Neuronal stem cell (in vitro differentiated cells): ENCODE measurements at regions not wholly inside any gene's neighbourhood (a gene's known extent, or its start where the extent isn't known, plus 50 kb on each side); places are given as distances from the start of the nearest gene placed in this dataset.

Experiments
- DNase-seq: peaks from one replicate; pipeline ENCODE4 v3.0.0-alpha.2; 2013; ENCODE audit warnings: low spot score
- H2AFZ ChIP-seq: one replicate; pipeline ENCODE4 v1.6.1; 2013; ENCODE audit warnings: mild to moderate bottlenecking, low read length, inconsistent platforms
- H2AK5ac ChIP-seq: 2 replicates; pipeline ENCODE4 v1.6.1; 2013; ENCODE audit warnings: low read depth, mild to moderate bottlenecking, inconsistent platforms, low read length, moderate library complexity, mixed read lengths
- H2BK120ac ChIP-seq: 2 replicates; pipeline ENCODE4 v1.6.1; 2013; ENCODE audit warnings: low read depth, mild to moderate bottlenecking, inconsistent platforms, low read length, moderate library complexity, mixed read lengths
- H2BK12ac ChIP-seq: one replicate; pipeline ENCODE4 v1.6.1; 2013; ENCODE audit warnings: low read length, inconsistent platforms
- H2BK15ac ChIP-seq: 2 replicates; pipeline ENCODE4 v1.6.1; 2013; ENCODE audit warnings: mild to moderate bottlenecking, low read length, inconsistent platforms, mixed read lengths
- H2BK5ac ChIP-seq: one replicate; pipeline ENCODE4 v1.6.1; 2013; ENCODE audit warnings: inconsistent platforms, mild to moderate bottlenecking, low read length, moderate library complexity
- H3K14ac ChIP-seq: one replicate; pipeline ENCODE4 v1.6.1; 2013; ENCODE audit warnings: low read length, inconsistent platforms
- H3K18ac ChIP-seq: 2 replicates; pipeline ENCODE4 v1.6.1; 2013; ENCODE audit warnings: low read length, inconsistent platforms
- H3K23ac ChIP-seq: 2 replicates; pipeline ENCODE4 v1.6.1; 2013; ENCODE audit warnings: low read depth, mild to moderate bottlenecking, mixed read lengths, low read length, inconsistent platforms; ENCODE audit not compliant: poor library complexity
- H3K27ac ChIP-seq: replicated peaks from 3 replicates; pipeline ENCODE4 v1.5.1; 2013; ENCODE audit warnings: low read length, inconsistent platforms
- H3K27me3 ChIP-seq, 3 experiments: 2 replicates each; pipeline ENCODE4 v1.6.1; 2013; ENCODE audit warnings: low read length in 3 of 3, mild to moderate bottlenecking in 2 of 3, inconsistent platforms in 1 of 3, low read depth in 1 of 3, mixed read lengths in 1 of 3, moderate library complexity in 1 of 3; ENCODE audit not compliant: control insufficient read depth in 3 of 3, insufficient read depth in 3 of 3
- H3K36me3 ChIP-seq, 2 donors: replicated peaks in 1 of 2; 2 replicates each; pipeline ENCODE4 v1.6.1; 2013; ENCODE audit warnings: low read length in 2 of 2; ENCODE audit not compliant: control insufficient read depth in 2 of 2, insufficient read depth in 2 of 2
- H3K4ac ChIP-seq: 2 replicates; pipeline ENCODE4 v1.6.1; 2013; ENCODE audit warnings: inconsistent platforms, mild to moderate bottlenecking, low read length, moderate library complexity
- H3K4me1 ChIP-seq, 2 donors: 1 replicate in 1 of 2; 2 replicates in 1 of 2; pipeline ENCODE4 v1.6.1; 2013; ENCODE audit warnings: low read length in 2 of 2, low read depth in 1 of 2; ENCODE audit not compliant: control insufficient read depth in 2 of 2, insufficient read depth in 1 of 2
- H3K4me2 ChIP-seq: one replicate; pipeline ENCODE4 v1.6.1; 2013; ENCODE audit warnings: mild to moderate bottlenecking, low read length, inconsistent platforms; ENCODE audit not compliant: insufficient read depth, poor library complexity, severe bottlenecking
- H3K4me3 ChIP-seq, 2 donors: 2 replicates each; pipeline ENCODE4 v1.5.1; 2013; ENCODE audit warnings: low read length in 2 of 2, mild to moderate bottlenecking in 2 of 2, inconsistent platforms in 1 of 2, moderate library complexity in 1 of 2
- H3K79me1 ChIP-seq: one replicate; pipeline ENCODE4 v1.6.1; 2013; ENCODE audit warnings: low read depth, mild to moderate bottlenecking, inconsistent platforms, low read length, moderate library complexity
- H3K9ac ChIP-seq: one replicate; pipeline ENCODE4 v1.6.1; 2013; ENCODE audit warnings: mild to moderate bottlenecking, low read depth, low read length, inconsistent platforms; ENCODE audit not compliant: poor library complexity
- H3K9me3 ChIP-seq, 2 donors: replicated peaks in 1 of 2; 2 replicates each; pipeline versions ENCODE3 to v1.6.1; 2013; ENCODE audit warnings: low read length in 2 of 2, mild to moderate bottlenecking in 2 of 2, inconsistent platforms in 1 of 2, low read depth in 1 of 2, mixed read lengths in 1 of 2, moderate library complexity in 1 of 2; ENCODE audit not compliant: control insufficient read depth in 2 of 2, insufficient read depth in 1 of 2
- H4K8ac ChIP-seq: one replicate; pipeline ENCODE4 v1.6.1; 2013; ENCODE audit warnings: low read depth, mild to moderate bottlenecking, inconsistent platforms, low read length, moderate library complexity
- H4K91ac ChIP-seq: one replicate; pipeline ENCODE4 v1.6.1; 2013; ENCODE audit warnings: low read length, low read depth, mild to moderate bottlenecking, inconsistent platforms; ENCODE audit not compliant: poor library complexity
- WGBS, 2 donors: extraction: QIAGEN DNeasy Blood & Tissue Kit; methylation state at CpG; one replicate each; pipeline ENCODE4 v1.1.7; 2013; ENCODE audit warnings: missing lambda C conversion rate in 2 of 2, mixed read lengths in 1 of 2; ENCODE audit not compliant: insufficient read length in 2 of 2, insufficient replicate concordance in 1 of 2; ENCODE audit errors: extremely low coverage in 2 of 2; 5-methylcytosine and 5-hydroxymethylcytosine counted together

DNA sequence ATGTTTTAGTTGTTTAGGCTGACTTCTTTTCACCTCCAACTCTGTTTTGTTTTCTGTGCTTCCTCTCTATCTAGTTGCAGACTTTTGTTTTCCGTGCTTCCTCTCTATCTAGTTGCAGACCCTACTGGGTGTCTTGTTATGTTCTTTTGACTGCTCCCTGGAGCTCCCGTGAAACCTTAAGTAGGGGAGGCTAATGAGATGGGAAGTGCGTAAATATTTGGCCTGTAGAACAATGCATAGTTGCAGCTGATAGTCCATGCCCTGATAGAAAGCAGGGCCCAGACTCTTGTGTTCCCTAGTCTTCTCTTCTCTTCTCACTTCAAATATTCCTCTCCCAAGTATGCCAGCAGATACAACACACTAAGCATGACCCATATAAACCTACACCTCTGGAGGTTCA lies 757.0 kb downstream of the BRINP1 start:
- H3K14ac ChIP-seq = no peak overlapping the region
- no peak overlapping the region for H2BK15ac ChIP-seq
- H3K9ac ChIP-seq = no peak overlapping the region
- H3K18ac ChIP-seq = no peak overlapping the region
- H4K8ac ChIP-seq = no peak overlapping the region
- no peak overlapping the region for H2AFZ ChIP-seq
- H3K4me2 ChIP-seq = no peak overlapping the region
- no peak overlapping the region for H2BK12ac ChIP-seq
- H4K91ac ChIP-seq = no peak overlapping the region
- H3K79me1 ChIP-seq = no peaks in the 10 kb centered on the region
- H2BK5ac ChIP-seq = no peak overlapping the region
- no peak overlapping the region for H3K23ac ChIP-seq
- H3K4me1 ChIP-seq = no peaks in the 10 kb centered on the region
- H3K4me3 ChIP-seq = no peak overlapping the region
- no peaks in the 10 kb centered on the region for H3K36me3 ChIP-seq
- no peak overlapping the region for H2BK120ac ChIP-seq
- H2AK5ac ChIP-seq = no peak overlapping the region
- DNase-seq = no peak
- WGBS, 2 donors = no CpG with 5 or more reads among the region's 3 CpGs
- no peak overlapping the region for H3K27ac ChIP-seq
- no peaks in the 10 kb centered on the region for H3K9me3 ChIP-seq
- H3K4ac ChIP-seq = no peak overlapping the region
- H3K27me3 ChIP-seq = no peaks in the 10 kb centered on the region

- Histone ChIP-seq H2BK15ac (no peak overlapping the region), H3K4me2 (no peak overlapping the region), H3K79me1 (no peaks in the 10 kb centered on the region), H2BK5ac (no peak overlapping the region), H3K9ac (no peak overlapping the region), H2AFZ (no peak overlapping the region), H3K27me3 (no peaks in the 10 kb centered on the region), H3K9me3 (no peaks in the 10 kb centered on the region), H4K8ac (no peak overlapping the region), H2BK120ac (no peak overlapping the region), H3K18ac (no peak overlapping the region), H2BK12ac (no peak overlapping the region), H3K4ac (no peak overlapping the region), H3K14ac (no peak overlapping the region), H3K36me3 (no peaks in the 10 kb centered on the region), H2AK5ac (no peak overlapping the region), H3K23ac (no peak overlapping the region), H3K27ac (no peak overlapping the region), H3K4me1 (no peaks in the 10 kb centered on the region), H4K91ac (no peak overlapping the region), H3K4me3 (no peak overlapping the region)
- no CpG with 5 or more reads among the region's 1 CpG for WGBS, 2 donors
- DNase-seq = no peak
These were observed 755.2 kb downstream of the BRINP1 start for GRCh38 chr9:118613996-118614395.

- H3K9me3 ChIP-seq = no peaks in the 10 kb centered on the region
- WGBS, 2 donors = no CpG with 5 or more reads among the region's 1 CpG
- H2AK5ac ChIP-seq = no peak overlapping the region
- H3K18ac ChIP-seq = no peak overlapping the region
- no peak overlapping the region for H3K14ac ChIP-seq
- no peak overlapping the region for H2BK15ac ChIP-seq
- no peak overlapping the region for H3K27ac ChIP-seq
- no peak overlapping the region for H3K4ac ChIP-seq
- H3K27me3 ChIP-seq = no peaks in the 10 kb centered on the region
- no peak overlapping the region for H2BK120ac ChIP-seq
- no peak overlapping the region for H3K4me3 ChIP-seq
- no peak overlapping the region for H2AFZ ChIP-seq
- H3K79me1 ChIP-seq = no peaks in the 10 kb centered on the region
- H3K23ac ChIP-seq = no peak overlapping the region
- H3K9ac ChIP-seq = no peak overlapping the region
- no peak overlapping the region for H2BK5ac ChIP-seq
- no peaks in the 10 kb centered on the region for H3K4me1 ChIP-seq
- DNase-seq = no peak
- H4K91ac ChIP-seq = no peak overlapping the region
- H3K36me3 ChIP-seq = no peaks in the 10 kb centered on the region
- no peak overlapping the region for H2BK12ac ChIP-seq
- no peak overlapping the region for H4K8ac ChIP-seq
- no peak overlapping the region for H3K4me2 ChIP-seq
These were observed 751.2 kb downstream of the BRINP1 start for GRCh38 chr9:118618084-118618483.

GRCh38 chr9:118618849-118619248 lies 750.4 kb downstream of the BRINP1 start:
- H4K91ac ChIP-seq = no peak overlapping the region
- no peak overlapping the region for H2AFZ ChIP-seq
- H3K4me1 ChIP-seq = no peaks in the 10 kb centered on the region
- H3K27ac ChIP-seq = no peak overlapping the region
- H2BK120ac ChIP-seq = no peak overlapping the region
- no peak overlapping the region for H3K18ac ChIP-seq
- no peak overlapping the region for H3K4me3 ChIP-seq
- no peak overlapping the region for H2BK15ac ChIP-seq
- no peaks in the 10 kb centered on the region for H3K36me3 ChIP-seq
- no peak overlapping the region for H3K4me2 ChIP-seq
- no peak overlapping the region for H2AK5ac ChIP-seq
- H3K27me3 ChIP-seq = no peaks in the 10 kb centered on the region
- no peak overlapping the region for H3K14ac ChIP-seq
- DNase-seq = no peak
- no peak overlapping the region for H4K8ac ChIP-seq
- no peak overlapping the region for H2BK12ac ChIP-seq
- no peak overlapping the region for H3K9ac ChIP-seq
- no peaks in the 10 kb centered on the region for H3K79me1 ChIP-seq
- H3K9me3 ChIP-seq = no peaks in the 10 kb centered on the region
- no peak overlapping the region for H2BK5ac ChIP-seq
- no peak overlapping the region for H3K23ac ChIP-seq
- no peak overlapping the region for H3K4ac ChIP-seq
- no CpG with 5 or more reads among the region's 2 CpGs for WGBS, 2 donors
